ENCODE measurements at regions not wholly inside any gene's neighbourhood (a gene's known extent, or its start where the extent isn't known, plus 50 kb on each side); places are given as distances from the start of the nearest gene placed in this dataset.

DNA sequence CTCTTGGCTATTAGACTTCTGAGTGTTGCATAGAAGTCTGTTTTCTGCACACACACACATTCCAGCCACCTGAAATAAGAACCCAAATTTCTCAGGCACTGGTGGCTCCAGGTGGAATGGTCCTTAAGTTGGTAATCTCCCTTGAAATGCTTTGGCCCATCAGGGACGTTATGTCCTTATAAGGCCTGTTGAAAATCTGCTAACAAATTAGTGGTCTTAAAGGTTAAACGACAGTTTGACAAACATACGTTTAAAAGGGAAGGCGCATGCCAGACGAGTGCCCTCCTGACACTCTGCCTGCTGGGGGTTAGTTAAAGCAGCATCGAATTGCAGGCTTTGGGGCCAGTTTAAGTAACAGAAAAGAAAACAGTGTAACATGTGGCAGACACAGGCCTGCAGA, 125.0 kb downstream of the TBX22 start:
- TF ChIP-seq, protein P1, sequence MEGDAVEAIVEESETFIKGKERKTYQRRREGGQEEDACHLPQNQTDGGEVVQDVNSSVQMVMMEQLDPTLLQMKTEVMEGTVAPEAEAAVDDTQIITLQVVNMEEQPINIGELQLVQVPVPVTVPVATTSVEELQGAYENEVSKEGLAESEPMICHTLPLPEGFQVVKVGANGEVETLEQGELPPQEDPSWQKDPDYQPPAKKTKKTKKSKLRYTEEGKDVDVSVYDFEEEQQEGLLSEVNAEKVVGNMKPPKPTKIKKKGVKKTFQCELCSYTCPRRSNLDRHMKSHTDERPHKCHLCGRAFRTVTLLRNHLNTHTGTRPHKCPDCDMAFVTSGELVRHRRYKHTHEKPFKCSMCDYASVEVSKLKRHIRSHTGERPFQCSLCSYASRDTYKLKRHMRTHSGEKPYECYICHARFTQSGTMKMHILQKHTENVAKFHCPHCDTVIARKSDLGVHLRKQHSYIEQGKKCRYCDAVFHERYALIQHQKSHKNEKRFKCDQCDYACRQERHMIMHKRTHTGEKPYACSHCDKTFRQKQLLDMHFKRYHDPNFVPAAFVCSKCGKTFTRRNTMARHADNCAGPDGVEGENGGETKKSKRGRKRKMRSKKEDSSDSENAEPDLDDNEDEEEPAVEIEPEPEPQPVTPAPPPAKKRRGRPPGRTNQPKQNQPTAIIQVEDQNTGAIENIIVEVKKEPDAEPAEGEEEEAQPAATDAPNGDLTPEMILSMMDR (conservative IDR thresholded peaks at IDR 0.05; ENCODE audit: low read depth, low read length): no peak
- no peak for TF ChIP-seq EZH2 (IDR thresholded peaks at IDR 0.05; ENCODE audit: borderline replicate concordance, low read depth, low read length, poor library complexity, severe bottlenecking)

All from A673 (cell line).